Cardiac muscle cell (in vitro differentiated cells and primary cell): ENCODE measurements at regions not wholly inside any gene's neighbourhood (a gene's known extent, or its start where the extent isn't known, plus 50 kb on each side); places are given as distances from the start of the nearest gene placed in this dataset.
A peak's percentile ranks its signal among the peaks of the same experiment; 100 is the strongest.

ENCODE experiments used
- DNase-seq, 2 donors: peaks; one replicate each; pipeline versions ENCODE4 v3.0.0 to v3.0.0-alpha.2; 2010 to 2017; ENCODE audit warnings: low read depth in 1 of 2, low spot score in 1 of 2
- H3K27ac ChIP-seq: fragments of 200-600 bp; sonication (generic); 2 replicates; pipeline ENCODE4 v1.5.1; 2016
- H3K27me3 ChIP-seq: fragments of 200-600 bp; sonication (generic); 2 replicates; pipeline ENCODE4 v1.6.0; 2016; ENCODE audit warnings: control low read depth
- H3K36me3 ChIP-seq: fragments of 200-600 bp; sonication (generic); 2 replicates; pipeline ENCODE4 v1.5.1; 2016; ENCODE audit warnings: control low read depth
- H3K4me1 ChIP-seq: fragments of 200-600 bp; sonication (generic); 2 replicates; pipeline ENCODE4 v1.8.1; 2017; ENCODE audit warnings: low read depth, mild to moderate bottlenecking, mixed run types
- H3K4me3 ChIP-seq: fragments of 200-600 bp; sonication (generic); 2 replicates; pipeline ENCODE4 v1.5.1; 2016; ENCODE audit warnings: mild to moderate bottlenecking
- H3K9me3 ChIP-seq: fragments of 200-600 bp; sonication (generic); 2 replicates; pipeline ENCODE4 v1.5.1; 2017; ENCODE audit warnings: low read depth, mild to moderate bottlenecking, control low read depth
- CTCF ChIP-seq: IDR thresholded peaks from 2 replicates; pipeline ENCODE4 v1.5.1; 2012; ENCODE audit warnings: low read depth, mild to moderate bottlenecking, low read length

GRCh38 chr6:71035871-71036270 is 79.0 kb upstream of the B3GAT2 start:
- DNase-seq = peak in 1 of 2 donors; percentile 75
- no peaks in the 10 kb centered on the region for H3K9me3 ChIP-seq
- H3K27me3 ChIP-seq = no peaks in the 10 kb centered on the region
- TF ChIP-seq CTCF = no peak
- H3K4me3 ChIP-seq = no peak overlapping the region
- H3K4me1 ChIP-seq = no peaks in the 10 kb centered on the region
- H3K27ac ChIP-seq = no peak overlapping the region
- no peaks in the 10 kb centered on the region for H3K36me3 ChIP-seq

GRCh38 chr6:71038711-71039344 is 82.0 kb upstream of the B3GAT2 start:
- TF ChIP-seq CTCF = no peak
- DNase-seq = peak in 1 of 2 donors; percentile 32
- no peaks in the 10 kb centered on the region for H3K27me3 ChIP-seq
- no peaks in the 10 kb centered on the region for H3K4me1 ChIP-seq
- H3K36me3 ChIP-seq = no peaks in the 10 kb centered on the region
- H3K9me3 ChIP-seq = no peaks in the 10 kb centered on the region
- no peak overlapping the region for H3K27ac ChIP-seq
- no peak overlapping the region for H3K4me3 ChIP-seq

- Histone ChIP-seq H3K27ac (no peak overlapping the region), H3K4me1 (no peaks in the 10 kb centered on the region), H3K36me3 (no peaks in the 10 kb centered on the region), H3K4me3 (no peak overlapping the region), H3K27me3 (no peaks in the 10 kb centered on the region), H3K9me3 (no peaks in the 10 kb centered on the region)
- TF ChIP-seq CTCF = no peak
- DNase-seq = no peak
These were observed 83.2 kb upstream of the B3GAT2 start for GRCh38 chr6:71040043-71040442.

GRCh38 chr6:71040841-71041240 is 84.0 kb upstream of the B3GAT2 start:
- Histone ChIP-seq H3K27me3 (no peaks in the 10 kb centered on the region), H3K4me1 (no peaks in the 10 kb centered on the region), H3K36me3 (no peaks in the 10 kb centered on the region), H3K4me3 (no peak overlapping the region), H3K27ac (no peak overlapping the region), H3K9me3 (no peaks in the 10 kb centered on the region)
- DNase-seq = no peak
- TF ChIP-seq CTCF = no peak

- Histone ChIP-seq H3K36me3 (no peaks in the 10 kb centered on the region), H3K4me3 (no peak overlapping the region), H3K27me3 (no peaks in the 10 kb centered on the region), H3K27ac (no peak overlapping the region), H3K9me3 (no peaks in the 10 kb centered on the region), H3K4me1 (no peaks in the 10 kb centered on the region)
- DNase-seq = peak in 1 of 2 donors; percentile 35
- no peak for TF ChIP-seq CTCF
These were observed 87.0 kb upstream of the B3GAT2 start for GRCh38 chr6:71043902-71044301.
